NCI-H2081 (cell line): ENCODE measurements at regions not wholly inside any gene's neighbourhood (a gene's known extent, or its start where the extent isn't known, plus 50 kb on each side); places are given as distances from the start of the nearest gene placed in this dataset.

Experiments used
- DNase-seq, 2 experiments: peaks; one replicate each; lab custom pipeline; 2025; lab: John Stamatoyannopoulos, UW

GRCh38 chr7:16223963-16224707 is 197.2 kb downstream of the CRPPA start:
- DNase-seq: no peak

- no peak for DNase-seq
Observed at GRCh38 chr7:16212610-16213009, 208.7 kb downstream of the CRPPA start.

- DNase-seq: no peak
Observed at GRCh38 chr7:16212032-16212431, 209.3 kb downstream of the CRPPA start.

GRCh38 chr7:16211402-16211925 is 209.9 kb downstream of the CRPPA start:
- no peak for DNase-seq

- DNase-seq: no peak
Observed at GRCh38 chr7:16210171-16210570, 211.2 kb downstream of the CRPPA start.

GRCh38 chr7:16207321-16207720 is 214.0 kb downstream of the CRPPA start:
- DNase-seq: peak in 1 of 2 experiments; percentile 9

- DNase-seq: no peak
Observed at GRCh38 chr7:16205466-16205865, 215.9 kb downstream of the CRPPA start.

GRCh38 chr7:16204953-16205352 is 216.4 kb downstream of the CRPPA start:
- DNase-seq: no peak

GRCh38 chr7:16203065-16203464 is 218.3 kb downstream of the CRPPA start:
- DNase-seq: peak in 1 of 2 experiments; percentile 16

- no peak for DNase-seq
Observed at GRCh38 chr7:16202303-16202702, 219.0 kb downstream of the CRPPA start.

GRCh38 chr7:16200591-16200990 is 220.7 kb downstream of the CRPPA start:
- DNase-seq: no peak

- no peak for DNase-seq
Observed at GRCh38 chr7:16193631-16194030, 227.7 kb downstream of the CRPPA start.

- DNase-seq: no peak
Observed at GRCh38 chr7:16189026-16189715, 232.2 kb downstream of the CRPPA start.

GRCh38 chr7:16187131-16187530 is 234.2 kb downstream of the CRPPA start:
- DNase-seq: no peak

GRCh38 chr7:16178585-16178984 is 242.8 kb downstream of the CRPPA start:
- no peak for DNase-seq

- DNase-seq: no peak
Observed at GRCh38 chr7:16178092-16178491, 243.2 kb downstream of the CRPPA start.

GRCh38 chr7:16174253-16174652 is 247.1 kb downstream of the CRPPA start:
- no peak for DNase-seq

- no peak for DNase-seq
Observed at GRCh38 chr7:16172366-16172765, 249.0 kb downstream of the CRPPA start.

- no peak for DNase-seq
Observed at GRCh38 chr7:16171928-16172327, 249.4 kb downstream of the CRPPA start.

GRCh38 chr7:16170671-16171070 is 250.7 kb downstream of the CRPPA start:
- no peak for DNase-seq

GRCh38 chr7:16169537-16169936 is 251.8 kb downstream of the CRPPA start:
- no peak for DNase-seq

GRCh38 chr7:16167526-16167925 is 253.8 kb downstream of the CRPPA start:
- no peak for DNase-seq

- no peak for DNase-seq
Observed at GRCh38 chr7:16144361-16144760, 277.0 kb downstream of the CRPPA start.
